Hippocampal formation (tissue), 2 donors: ENCODE measurements at regions not wholly inside any gene's neighbourhood (a gene's known extent, or its start where the extent isn't known, plus 50 kb on each side); places are given as distances from the start of the nearest gene placed in this dataset.
A peak's percentile ranks its signal among the peaks of the same experiment; 100 is the strongest.
"Not testable (repeated sequence)": the region's sequence is repeated elsewhere in the genome, so short reads cannot be mapped to it uniquely, and the experiment has no call there.

Source experiments
- DNase-seq, 2 donors: peaks; one replicate each; lab custom pipeline; 2025; lab: John Stamatoyannopoulos, UW

- DNase-seq: no peak
These were observed 177.9 kb upstream of the IL15 start for GRCh38 chr4:141458501-141458900.

- DNase-seq: no peak
These were observed 177.4 kb upstream of the IL15 start for GRCh38 chr4:141459020-141459419.

- no peak for DNase-seq
These were observed 174.0 kb upstream of the IL15 start for GRCh38 chr4:141462361-141462760.

- no peak for DNase-seq
These were observed 172.7 kb upstream of the IL15 start for GRCh38 chr4:141463678-141464077.

- DNase-seq: no peak
These were observed 172.0 kb upstream of the IL15 start for GRCh38 chr4:141464366-141464765.

- no peak for DNase-seq
These were observed 171.2 kb upstream of the IL15 start for GRCh38 chr4:141465171-141465570.

- no peak for DNase-seq
These were observed 169.2 kb upstream of the IL15 start for GRCh38 chr4:141467225-141467624.

GRCh38 chr4:141469392-141469791 lies 167.0 kb upstream of the IL15 start:
- DNase-seq: no peak

- no peak for DNase-seq
These were observed 163.3 kb upstream of the IL15 start for GRCh38 chr4:141473026-141473540.

- DNase-seq: no peak
These were observed 162.4 kb upstream of the IL15 start for GRCh38 chr4:141473952-141474351.

GRCh38 chr4:141480950-141481349 lies 155.4 kb upstream of the IL15 start:
- DNase-seq: no peak

- not testable (repeated sequence) for DNase-seq
These were observed 152.1 kb upstream of the IL15 start for GRCh38 chr4:141484298-141484697.

- no peak for DNase-seq
These were observed 149.9 kb upstream of the IL15 start for GRCh38 chr4:141486375-141486997.

GRCh38 chr4:141497627-141498026 lies 138.8 kb upstream of the IL15 start:
- no peak for DNase-seq

GRCh38 chr4:141499261-141499853 lies 137.0 kb upstream of the IL15 start:
- DNase-seq: no peak

- DNase-seq: no peak
These were observed 135.0 kb upstream of the IL15 start for GRCh38 chr4:141501395-141501794.

- no peak for DNase-seq
These were observed 134.5 kb upstream of the IL15 start for GRCh38 chr4:141501931-141502330.

- no peak for DNase-seq
These were observed 133.6 kb upstream of the IL15 start for GRCh38 chr4:141502755-141503154.

GRCh38 chr4:141503260-141503659 lies 133.1 kb upstream of the IL15 start:
- DNase-seq: no peak

- no peak for DNase-seq
These were observed 125.3 kb upstream of the IL15 start for GRCh38 chr4:141511055-141511454.

GRCh38 chr4:141513866-141514265 lies 122.5 kb upstream of the IL15 start:
- no peak for DNase-seq

GRCh38 chr4:141518222-141518621 lies 118.2 kb upstream of the IL15 start:
- DNase-seq: no peak

GRCh38 chr4:141524116-141524515 lies 112.3 kb upstream of the IL15 start:
- no peak for DNase-seq

- DNase-seq: peak in 1 of 2 donors; percentile 3
These were observed 111.5 kb upstream of the IL15 start for GRCh38 chr4:141524841-141525240.
